HCT116 (cell line): ENCODE measurements at regions not wholly inside any gene's neighbourhood (a gene's known extent, or its start where the extent isn't known, plus 50 kb on each side); places are given as distances from the start of the nearest gene placed in this dataset.

ENCODE experiments used
- ATAC-seq: fragments of 200-7000 bp; cut with Tn5 transposase; 2 replicates; pipeline ENCODE4 v1.9.1; 2020; ENCODE audit warnings: mild to moderate bottlenecking, moderate library complexity
- BruUV-seq: library from RNA; stranded (reverse); fragments of 400-500 nt; replicated peaks from 2 replicates; lab custom pipeline; 2021; lab: Mats Ljungman, UMichigan
- CTCF ChIA-PET: fragments of 300-600 bp; sonication (Branson Sonifier 250); formaldehyde crosslinking; loops from one replicate; lab custom pipeline; 2021; ENCODE audit warnings: antibody characterized with exemption; lab: Charles Lee
- POLR2A ChIA-PET: fragments of 300-600, 350-600 bp; sonication (Branson Sonifier 250); formaldehyde crosslinking; loops from one replicate; lab custom pipeline; 2021; ENCODE audit warnings: antibody characterized with exemption; lab: Charles Lee
- RAD21 ChIA-PET, 2 experiments: fragments of 300-600 bp; sonication (Branson Sonifier 250); formaldehyde crosslinking; loops; one replicate each; lab custom pipeline; 2023; ENCODE audit warnings: low total read pairs in 2 of 2; ENCODE audit not compliant: uncharacterized antibody in 2 of 2, unreplicated experiment in 2 of 2, low non-redundant PET in 1 of 2; lab: Charles Lee
- DNase-seq: peaks from one replicate; pipeline ENCODE4 v3.0.0-alpha.2; 2010; ENCODE audit warnings: low read depth, low spot score
- H2AFZ ChIP-seq: fragments of 200-600 bp; shearing (Covaris generic), sonication (generic); 2 replicates; pipeline ENCODE4 v1.6.1; 2017; ENCODE audit warnings: low read depth, mixed run types, mixed read lengths, antibody characterized with exemption, low read length; ENCODE audit not compliant: poor library complexity, severe bottlenecking
- H3K27ac ChIP-seq: 2 replicates; pipeline ENCODE4 v1.5.1; 2012; ENCODE audit warnings: low read depth, low read length
- H3K27me3 ChIP-seq: fragments of 200-600 bp; sonication (generic); 2 replicates; pipeline ENCODE4 v1.6.1; 2016; ENCODE audit warnings: mixed run types, low read length, mixed read lengths; ENCODE audit not compliant: insufficient read depth
- H3K36me3 ChIP-seq, 2 experiments: fragments of 200-500 bp in 1 of 2; fragments of 200-600 bp in 1 of 2; sonication (Bioruptor generic) in 1 of 2; sonication (generic) in 1 of 2; 2 replicates each; pipeline versions ENCODE4 v1.5.1 to v1.6.1; 2014 to 2016; ENCODE audit warnings: low read length in 2 of 2, inconsistent platforms in 1 of 2, mixed read lengths in 1 of 2, mixed run types in 1 of 2; ENCODE audit not compliant: insufficient read depth in 2 of 2, control insufficient read depth in 1 of 2
- H3K4me1 ChIP-seq, 2 experiments: fragments of 200-600 bp in 1 of 2; sonication (generic) in 1 of 2; 2 replicates each; pipeline versions ENCODE4 v1.5.1 to v1.6.1; 2012 to 2017; ENCODE audit warnings: low read length in 2 of 2, inconsistent platforms in 1 of 2, mild to moderate bottlenecking in 1 of 2, mixed read lengths in 1 of 2, mixed run types in 1 of 2, moderate library complexity in 1 of 2; ENCODE audit not compliant: insufficient read depth in 2 of 2, control insufficient read depth in 1 of 2
- H3K4me2 ChIP-seq: fragments of 200-600 bp; sonication (generic); 2 replicates; pipeline ENCODE4 v1.6.1; 2017; ENCODE audit warnings: mixed run types, low read length, mixed read lengths
- H3K4me3 ChIP-seq, 2 experiments: fragments of 200-600 bp in 1 of 2; sonication (generic) in 1 of 2; replicated peaks in 1 of 2; 2 replicates each; pipeline ENCODE4 v1.5.1; 2011 to 2016; ENCODE audit warnings: low read length in 2 of 2, control low read depth in 1 of 2, low read depth in 1 of 2, mild to moderate bottlenecking in 1 of 2, mixed read lengths in 1 of 2, mixed run types in 1 of 2
- H3K79me2 ChIP-seq: fragments of 200-600 bp; sonication (generic); 2 replicates; pipeline ENCODE4 v1.6.1; 2017; ENCODE audit warnings: mild to moderate bottlenecking, mixed run types, low read length, moderate library complexity, mixed read lengths; ENCODE audit not compliant: insufficient read depth
- H3K9ac ChIP-seq: fragments of 200-600 bp; sonication (generic); 2 replicates; pipeline ENCODE4 v1.6.1; 2016; ENCODE audit warnings: low read length, mixed read lengths
- H3K9me2 ChIP-seq: fragments of 200-600 bp; sonication (generic), shearing (Covaris generic); 2 replicates; pipeline ENCODE4 v1.6.1; 2017; ENCODE audit warnings: mixed run types, mild to moderate bottlenecking, moderate library complexity; ENCODE audit not compliant: insufficient read depth
- H3K9me3 ChIP-seq, 2 experiments: fragments of 200-500 bp in 1 of 2; fragments of 200-600 bp in 1 of 2; sonication (Bioruptor generic) in 1 of 2; sonication (generic) in 1 of 2; 2 replicates each; pipeline ENCODE4 v1.6.1; 2014 to 2017; ENCODE audit warnings: low read length in 2 of 2, mixed read lengths in 2 of 2, inconsistent platforms in 1 of 2, low read depth in 1 of 2, mild to moderate bottlenecking in 1 of 2, mixed run types in 1 of 2, moderate library complexity in 1 of 2; ENCODE audit not compliant: control insufficient read depth in 1 of 2, insufficient read depth in 1 of 2
- H4K20me1 ChIP-seq: fragments of 200-600 bp; sonication (generic), shearing (Covaris generic); 2 replicates; pipeline ENCODE4 v1.6.1; 2017; ENCODE audit warnings: mixed run types, mild to moderate bottlenecking, moderate library complexity; ENCODE audit not compliant: insufficient read depth
- CBX3 ChIP-seq: IDR thresholded peaks from 2 replicates; pipeline ENCODE4 v1.6.1; 2012; ENCODE audit warnings: low read depth
- CEBPB ChIP-seq: IDR thresholded peaks from 2 replicates; pipeline ENCODE4 v1.6.1; 2012; ENCODE audit warnings: low read depth
- EGR1 ChIP-seq: IDR thresholded peaks from 2 replicates; pipeline ENCODE4 v1.6.1; 2012; ENCODE audit warnings: low read depth
- ELF1 ChIP-seq: IDR thresholded peaks from 2 replicates; pipeline ENCODE4 v1.6.1; 2012; ENCODE audit warnings: low read depth, borderline replicate concordance
- EZH2 ChIP-seq: fragments of 200-600 bp; sonication (generic); IDR thresholded peaks from 2 replicates; pipeline ENCODE4 v1.6.1; 2017; ENCODE audit warnings: antibody characterized with exemption, mixed run types
- EZH2phosphoT487 ChIP-seq: fragments of 200-600 bp; IDR thresholded peaks from 2 replicates; pipeline ENCODE4 v1.6.1; 2018; ENCODE audit warnings: antibody characterized with exemption, borderline replicate concordance
- FOSL1 ChIP-seq: IDR thresholded peaks from 2 replicates; pipeline ENCODE4 v1.6.1; 2012; ENCODE audit warnings: low read depth
- JUND ChIP-seq: IDR thresholded peaks from 2 replicates; pipeline ENCODE4 v1.6.1; 2012
- POLR2A ChIP-seq: IDR thresholded peaks from 2 replicates; pipeline ENCODE4 v1.7.0; 2011; ENCODE audit warnings: borderline replicate concordance; ENCODE audit not compliant: insufficient read depth, insufficient read length; ENCODE audit errors: extremely low read depth
- POLR2AphosphoS5 ChIP-seq: IDR thresholded peaks from 2 replicates; pipeline ENCODE4 v1.6.1; 2011; ENCODE audit warnings: mild to moderate bottlenecking, low read depth, low read length, moderate library complexity
- SIN3A ChIP-seq: IDR thresholded peaks from 2 replicates; pipeline ENCODE4 v1.6.1; 2012; ENCODE audit warnings: low read depth
- SP1 ChIP-seq: IDR thresholded peaks from 2 replicates; pipeline ENCODE4 v1.6.1; 2012; ENCODE audit warnings: low read depth
- TCF7L2 ChIP-seq: IDR thresholded peaks from 2 replicates; pipeline ENCODE4 v1.7.0; 2011; ENCODE audit warnings: borderline replicate concordance, inconsistent platforms; ENCODE audit not compliant: insufficient read depth, insufficient read length; ENCODE audit errors: extremely low read depth
- YY1 ChIP-seq: IDR thresholded peaks from 2 replicates; pipeline ENCODE4 v1.6.1; 2011; ENCODE audit warnings: low read length, low read depth, moderate library complexity, mild to moderate bottlenecking; ENCODE audit not compliant: insufficient replicate concordance; ENCODE audit errors: extremely low read depth
- ZNF274 ChIP-seq: fragments of 200-500 bp; sonication (Bioruptor generic); IDR thresholded peaks from 2 replicates; pipeline ENCODE4 v1.6.1; 2014; ENCODE audit warnings: mild to moderate bottlenecking, low read depth, low read length, inconsistent platforms
- intact Hi-C: fragments of 100-400 bp; cut with micrococcal nuclease; formaldehyde crosslinking; loops from 2 replicates; pipeline ENCODE4 v1.10.0; 2022
- TF ChIP-seq, protein P1 (sequence below): IDR thresholded peaks from 2 replicates; pipeline ENCODE4 v1.6.1; 2012
- TF ChIP-seq, protein P2 (sequence below): IDR thresholded peaks from 2 replicates; pipeline ENCODE4 v1.6.1; 2012
- TF ChIP-seq, protein P3 (sequence below): IDR thresholded peaks from 2 replicates; pipeline ENCODE4 v1.6.1; 2012; ENCODE audit warnings: low read depth
- TF ChIP-seq, protein P4 (sequence below): IDR thresholded peaks from 2 replicates; pipeline ENCODE4 v1.6.1; 2011; ENCODE audit warnings: mild to moderate bottlenecking, low read length, moderate library complexity; ENCODE audit not compliant: insufficient replicate concordance; ENCODE audit errors: extremely low read depth

DNA sequence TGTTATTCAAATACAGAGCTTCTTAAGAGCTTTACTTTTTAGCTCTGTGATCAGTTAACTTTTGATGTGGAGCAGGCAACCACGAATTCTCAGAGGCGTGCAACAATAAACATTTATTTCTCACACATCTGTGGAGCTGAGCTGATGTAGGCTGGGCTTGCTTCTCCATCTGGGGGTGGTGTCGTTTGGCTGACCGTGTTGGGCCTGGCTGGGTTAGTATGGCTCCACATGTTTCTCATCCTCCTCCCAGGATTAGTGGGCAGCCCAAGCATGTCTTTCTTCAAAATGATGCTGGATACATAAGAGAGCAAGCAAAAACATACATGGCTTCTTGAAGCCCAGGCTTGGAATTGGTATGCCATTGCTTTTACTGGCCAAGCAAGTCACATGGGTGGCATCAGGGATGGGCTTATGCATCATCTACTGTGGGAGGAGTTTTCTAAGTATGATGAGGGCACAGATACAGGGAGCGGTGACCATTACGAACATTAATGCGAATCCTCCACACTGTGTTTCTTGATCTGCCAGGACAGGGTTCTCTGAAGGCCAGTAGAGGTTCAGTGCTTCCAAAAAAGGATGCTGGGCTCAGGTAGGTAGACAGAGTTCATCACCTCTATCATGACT lies 157.0 kb upstream of the TNP1 start:
- Histone ChIP-seq H3K4me2 (no peak overlapping the region), H2AFZ (no peak overlapping the region), H3K9ac (no peak overlapping the region), H3K4me1 (no peaks in the 10 kb centered on the region), H3K9me2 (no peaks in the 10 kb centered on the region), H3K4me3 (no peak overlapping the region), H3K36me3 (no peaks in the 10 kb centered on the region), H3K9me3 (no peaks in the 10 kb centered on the region), H3K27me3 (peaks cover 67% of the 10 kb centered on the region), H3K79me2 (no peaks in the 10 kb centered on the region), H4K20me1 (no peaks in the 10 kb centered on the region), H3K27ac (no peak overlapping the region)
- POLR2A ChIA-PET: no interaction called here
- CTCF ChIA-PET: no interaction called here
- TF ChIP-seq EZH2 (no peak), JUND (no peak), SIN3A (no peak), ELF1 (no peak), CBX3 (no peak), POLR2A (no peak), SP1 (no peak), EGR1 (no peak), POLR2AphosphoS5 (no peak), TCF7L2 (no peak), EZH2phosphoT487 (no peak), CEBPB (no peak), ZNF274 (no peak), YY1 (no peak), FOSL1 (no peak)
- TF ChIP-seq, protein P1, sequence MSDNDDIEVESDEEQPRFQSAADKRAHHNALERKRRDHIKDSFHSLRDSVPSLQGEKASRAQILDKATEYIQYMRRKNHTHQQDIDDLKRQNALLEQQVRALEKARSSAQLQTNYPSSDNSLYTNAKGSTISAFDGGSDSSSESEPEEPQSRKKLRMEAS: no peak
- TF ChIP-seq, protein P2, sequence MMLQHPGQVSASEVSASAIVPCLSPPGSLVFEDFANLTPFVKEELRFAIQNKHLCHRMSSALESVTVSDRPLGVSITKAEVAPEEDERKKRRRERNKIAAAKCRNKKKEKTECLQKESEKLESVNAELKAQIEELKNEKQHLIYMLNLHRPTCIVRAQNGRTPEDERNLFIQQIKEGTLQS: no peak
- TF ChIP-seq, protein P3, sequence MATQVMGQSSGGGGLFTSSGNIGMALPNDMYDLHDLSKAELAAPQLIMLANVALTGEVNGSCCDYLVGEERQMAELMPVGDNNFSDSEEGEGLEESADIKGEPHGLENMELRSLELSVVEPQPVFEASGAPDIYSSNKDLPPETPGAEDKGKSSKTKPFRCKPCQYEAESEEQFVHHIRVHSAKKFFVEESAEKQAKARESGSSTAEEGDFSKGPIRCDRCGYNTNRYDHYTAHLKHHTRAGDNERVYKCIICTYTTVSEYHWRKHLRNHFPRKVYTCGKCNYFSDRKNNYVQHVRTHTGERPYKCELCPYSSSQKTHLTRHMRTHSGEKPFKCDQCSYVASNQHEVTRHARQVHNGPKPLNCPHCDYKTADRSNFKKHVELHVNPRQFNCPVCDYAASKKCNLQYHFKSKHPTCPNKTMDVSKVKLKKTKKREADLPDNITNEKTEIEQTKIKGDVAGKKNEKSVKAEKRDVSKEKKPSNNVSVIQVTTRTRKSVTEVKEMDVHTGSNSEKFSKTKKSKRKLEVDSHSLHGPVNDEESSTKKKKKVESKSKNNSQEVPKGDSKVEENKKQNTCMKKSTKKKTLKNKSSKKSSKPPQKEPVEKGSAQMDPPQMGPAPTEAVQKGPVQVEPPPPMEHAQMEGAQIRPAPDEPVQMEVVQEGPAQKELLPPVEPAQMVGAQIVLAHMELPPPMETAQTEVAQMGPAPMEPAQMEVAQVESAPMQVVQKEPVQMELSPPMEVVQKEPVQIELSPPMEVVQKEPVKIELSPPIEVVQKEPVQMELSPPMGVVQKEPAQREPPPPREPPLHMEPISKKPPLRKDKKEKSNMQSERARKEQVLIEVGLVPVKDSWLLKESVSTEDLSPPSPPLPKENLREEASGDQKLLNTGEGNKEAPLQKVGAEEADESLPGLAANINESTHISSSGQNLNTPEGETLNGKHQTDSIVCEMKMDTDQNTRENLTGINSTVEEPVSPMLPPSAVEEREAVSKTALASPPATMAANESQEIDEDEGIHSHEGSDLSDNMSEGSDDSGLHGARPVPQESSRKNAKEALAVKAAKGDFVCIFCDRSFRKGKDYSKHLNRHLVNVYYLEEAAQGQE: no peak
- TF ChIP-seq, protein P4, sequence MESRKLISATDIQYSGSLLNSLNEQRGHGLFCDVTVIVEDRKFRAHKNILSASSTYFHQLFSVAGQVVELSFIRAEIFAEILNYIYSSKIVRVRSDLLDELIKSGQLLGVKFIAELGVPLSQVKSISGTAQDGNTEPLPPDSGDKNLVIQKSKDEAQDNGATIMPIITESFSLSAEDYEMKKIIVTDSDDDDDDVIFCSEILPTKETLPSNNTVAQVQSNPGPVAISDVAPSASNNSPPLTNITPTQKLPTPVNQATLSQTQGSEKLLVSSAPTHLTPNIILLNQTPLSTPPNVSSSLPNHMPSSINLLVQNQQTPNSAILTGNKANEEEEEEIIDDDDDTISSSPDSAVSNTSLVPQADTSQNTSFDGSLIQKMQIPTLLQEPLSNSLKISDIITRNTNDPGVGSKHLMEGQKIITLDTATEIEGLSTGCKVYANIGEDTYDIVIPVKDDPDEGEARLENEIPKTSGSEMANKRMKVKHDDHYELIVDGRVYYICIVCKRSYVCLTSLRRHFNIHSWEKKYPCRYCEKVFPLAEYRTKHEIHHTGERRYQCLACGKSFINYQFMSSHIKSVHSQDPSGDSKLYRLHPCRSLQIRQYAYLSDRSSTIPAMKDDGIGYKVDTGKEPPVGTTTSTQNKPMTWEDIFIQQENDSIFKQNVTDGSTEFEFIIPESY: no peak
- no peak for ATAC-seq
- DNase-seq: no peak
- intact Hi-C loops: no loop called here
- RAD21 ChIA-PET: no interaction called here
- no TSS peak for BruUV-seq
